Hippocampal formation (tissue), 2 donors: ENCODE measurements at regions not wholly inside any gene's neighbourhood (a gene's known extent, or its start where the extent isn't known, plus 50 kb on each side); places are given as distances from the start of the nearest gene placed in this dataset.

ENCODE experiments used
- DNase-seq, 2 donors: peaks; one replicate each; lab custom pipeline; 2025; lab: John Stamatoyannopoulos, UW

DNA sequence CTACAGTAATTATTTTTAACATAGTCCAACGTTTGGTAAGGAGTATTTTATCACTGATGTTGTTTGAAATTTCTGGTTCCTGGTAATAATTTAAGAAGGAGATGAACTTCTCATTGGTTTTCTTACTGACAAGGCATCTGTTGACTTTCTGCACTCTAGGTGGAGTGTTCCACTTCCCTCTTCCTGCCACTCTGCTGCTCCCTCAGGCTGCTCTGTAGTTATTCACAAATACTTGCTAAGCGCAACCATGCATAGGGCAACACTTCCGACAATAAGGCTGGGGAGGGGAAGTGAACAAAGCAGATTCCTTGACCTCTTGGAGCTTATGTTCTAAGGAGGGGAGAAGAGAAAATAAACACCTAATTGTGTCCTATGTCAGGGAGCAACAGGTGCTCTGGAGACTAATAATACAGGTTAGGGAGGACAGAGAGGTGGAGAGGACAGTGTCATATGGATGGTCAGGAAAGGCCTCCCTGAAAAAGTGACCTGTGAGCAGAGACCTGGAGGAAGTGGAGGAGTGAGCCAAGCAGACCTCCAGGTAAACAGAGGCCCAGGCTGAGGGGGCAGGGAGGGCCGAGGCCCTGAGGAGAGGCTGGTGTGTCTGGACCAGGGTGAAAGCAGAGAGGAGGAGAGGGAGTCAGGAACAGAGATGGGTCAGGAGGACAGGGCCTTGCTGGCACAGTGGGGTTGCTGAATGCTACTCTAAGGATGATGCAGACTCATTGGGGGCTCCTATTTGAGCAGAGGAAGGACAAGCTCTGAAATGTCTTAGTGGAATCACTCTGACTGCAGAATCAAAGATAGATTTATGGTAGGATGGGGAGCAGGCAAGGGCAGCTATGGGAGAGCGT lies 134.8 kb upstream of the SLC24A3 start:
- DNase-seq, result no peak

GRCh38 chr20:19078448-19079373 lies 133.7 kb upstream of the SLC24A3 start:
- DNase-seq, result no peak

DNA sequence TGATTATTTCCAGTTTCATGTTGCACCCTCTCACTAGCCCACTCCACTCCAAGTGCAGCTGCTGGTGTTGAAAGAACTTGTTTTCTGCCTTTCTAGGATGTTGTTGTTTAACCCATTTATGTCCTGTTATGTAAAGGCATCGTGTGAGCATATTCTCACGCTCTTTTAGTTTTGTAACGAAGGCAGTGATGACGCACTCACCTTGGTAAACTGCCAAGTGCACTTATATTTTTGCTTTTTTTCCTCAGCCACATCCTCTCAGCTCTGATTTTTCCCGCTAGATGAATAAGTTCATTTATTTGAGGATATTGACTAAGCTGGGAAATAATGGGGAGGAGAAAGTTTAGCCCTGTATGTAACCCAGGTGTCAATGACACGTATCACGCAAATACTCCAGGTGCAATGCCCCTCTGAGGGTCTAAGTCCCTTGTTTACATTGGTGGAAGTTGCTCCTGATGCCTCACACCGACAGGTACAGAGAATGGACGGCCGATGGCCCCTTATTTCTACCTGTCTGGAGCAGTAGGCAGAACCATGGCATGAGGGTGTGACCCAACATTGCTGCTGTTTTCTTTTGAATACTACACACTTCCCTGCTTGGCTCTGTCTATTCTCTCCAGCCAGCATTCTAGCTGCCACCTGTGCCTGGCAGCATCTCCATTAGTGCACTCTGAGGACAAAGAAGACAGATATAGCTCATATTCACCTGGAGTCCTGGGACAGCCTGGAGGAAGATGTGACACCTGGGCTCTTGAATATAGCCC lies 132.7 kb upstream of the SLC24A3 start:
- no peak for DNase-seq

DNA sequence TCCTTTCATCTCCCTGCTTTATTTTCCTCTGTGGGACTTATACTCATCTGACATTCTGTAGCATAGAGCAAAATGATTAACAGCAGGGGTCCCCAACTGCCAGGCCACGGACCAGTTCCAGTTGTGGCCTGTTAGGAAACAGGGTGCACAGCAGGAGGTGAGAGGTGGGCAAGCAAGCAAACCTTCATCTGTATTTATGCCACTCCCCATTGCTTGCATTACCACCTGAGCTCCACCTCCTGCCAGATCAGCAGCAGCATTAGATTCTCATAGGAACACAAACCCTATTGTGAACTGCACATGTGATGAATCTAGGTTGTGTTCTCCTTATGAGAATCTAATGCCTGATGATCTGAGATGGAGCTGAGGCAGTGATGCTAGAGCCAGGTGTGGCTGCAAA lies 130.5 kb upstream of the SLC24A3 start:
- no peak for DNase-seq

DNA sequence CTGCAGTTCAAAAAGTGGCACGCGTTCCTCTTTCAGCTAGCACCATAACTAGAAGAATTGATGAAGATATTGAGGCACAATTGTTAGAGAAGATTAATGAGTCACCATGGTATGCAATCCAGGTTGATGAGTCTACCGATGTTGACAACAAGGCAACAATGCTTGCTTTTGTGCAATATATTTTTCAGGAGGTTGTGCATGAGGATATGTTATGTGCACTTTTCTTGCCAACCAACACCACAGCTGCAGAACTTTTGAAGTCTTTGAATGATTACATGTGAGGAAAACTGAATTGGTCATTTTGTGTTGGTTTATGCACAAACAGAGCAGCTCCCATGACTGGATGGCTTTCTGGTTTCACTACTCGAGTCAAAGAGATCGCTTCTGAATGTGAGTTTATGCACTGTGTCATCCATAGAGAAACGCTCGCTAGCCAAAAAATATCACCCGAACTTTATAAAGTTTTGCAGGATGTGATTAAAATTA lies 129.3 kb upstream of the SLC24A3 start:
- DNase-seq, result no peak

DNA sequence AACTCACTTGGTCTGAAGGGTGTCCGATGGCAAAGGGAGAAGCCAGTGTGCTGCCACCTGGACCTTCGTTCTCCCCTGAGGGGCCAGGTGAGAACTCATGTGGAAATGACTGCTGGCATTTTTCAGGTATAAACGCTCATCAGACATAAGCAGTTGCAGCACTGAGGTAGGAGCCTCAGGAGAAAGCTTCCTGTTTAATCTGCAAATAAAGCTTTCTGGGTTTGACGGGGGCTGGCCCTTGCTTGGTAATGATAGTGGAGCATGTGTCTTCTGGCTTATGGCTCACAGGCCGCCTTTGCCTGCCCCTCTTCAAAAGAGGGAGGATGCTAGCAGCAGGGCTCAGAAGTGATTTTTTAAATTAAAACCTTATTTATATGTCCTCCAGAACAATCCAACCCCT lies 122.1 kb upstream of the SLC24A3 start:
- no peak for DNase-seq

DNA sequence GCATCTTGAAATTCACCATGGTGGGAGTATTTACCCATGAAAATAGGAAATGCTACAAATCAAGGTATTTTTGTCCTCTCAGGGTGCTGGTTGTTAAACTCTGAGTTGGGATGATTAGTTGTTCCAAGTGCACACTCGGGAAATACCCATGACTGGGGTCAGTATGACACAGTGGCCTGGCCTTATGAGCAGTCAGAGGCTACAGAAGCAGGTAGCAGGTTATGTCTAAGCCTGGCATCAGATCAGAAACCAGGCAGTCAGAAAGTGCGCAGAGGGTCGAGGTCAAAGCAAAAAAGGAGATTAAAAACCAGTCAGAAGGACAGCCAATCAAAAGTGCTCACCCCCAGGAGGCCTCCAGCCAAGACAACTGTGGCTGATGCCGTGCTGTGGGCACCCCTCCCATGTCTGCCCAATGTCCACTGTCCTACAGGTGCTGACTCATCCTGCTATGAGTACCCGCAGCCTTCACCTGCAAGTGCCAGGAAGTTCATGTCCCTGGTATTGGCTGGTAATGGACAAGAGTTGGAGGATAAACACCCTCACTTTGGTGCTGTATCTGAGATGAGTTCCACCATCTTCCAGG lies 117.4 kb upstream of the SLC24A3 start:
- DNase-seq, result no peak

- no peak for DNase-seq
Measured at GRCh38 chr20:19095762-19096161, 116.7 kb upstream of the SLC24A3 start.

DNA sequence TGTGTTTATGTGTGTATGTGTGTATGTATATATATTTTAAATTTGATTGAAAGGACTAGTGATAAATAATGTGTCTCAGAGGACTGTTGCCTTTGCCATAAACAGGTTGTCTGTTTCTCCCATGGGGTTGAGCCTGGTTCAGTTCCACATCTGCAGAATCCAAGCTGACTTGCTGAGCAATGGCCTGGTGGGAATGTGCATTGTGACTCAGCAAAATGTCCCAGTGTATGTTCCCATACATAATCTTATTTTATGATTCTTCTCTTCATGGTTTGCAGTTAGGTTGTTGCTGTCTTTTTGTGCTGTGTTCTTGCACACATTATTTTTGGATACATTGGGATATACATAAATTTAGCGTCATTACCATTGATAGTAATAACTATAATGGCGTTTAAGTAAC lies 115.6 kb upstream of the SLC24A3 start:
- no peak for DNase-seq

DNA sequence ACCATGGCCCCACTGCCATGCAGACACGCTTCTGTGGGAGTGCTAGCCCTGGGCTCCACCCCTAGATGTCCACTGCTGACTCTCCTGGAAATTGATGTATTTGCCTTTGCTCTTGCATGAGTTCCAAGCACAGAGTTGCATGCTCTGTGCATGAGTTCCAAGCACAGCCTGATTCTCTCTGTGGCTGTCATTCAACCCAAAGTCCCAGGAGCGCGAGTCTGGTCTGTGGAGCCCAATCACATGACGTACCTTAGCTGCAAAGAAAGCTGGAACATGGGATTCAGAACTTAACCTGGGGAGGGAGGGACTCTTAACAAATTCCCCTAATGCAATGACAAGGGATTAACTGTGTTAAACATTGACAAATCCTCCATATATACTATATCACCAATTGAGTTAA lies 114.3 kb upstream of the SLC24A3 start:
- no peak for DNase-seq

DNA sequence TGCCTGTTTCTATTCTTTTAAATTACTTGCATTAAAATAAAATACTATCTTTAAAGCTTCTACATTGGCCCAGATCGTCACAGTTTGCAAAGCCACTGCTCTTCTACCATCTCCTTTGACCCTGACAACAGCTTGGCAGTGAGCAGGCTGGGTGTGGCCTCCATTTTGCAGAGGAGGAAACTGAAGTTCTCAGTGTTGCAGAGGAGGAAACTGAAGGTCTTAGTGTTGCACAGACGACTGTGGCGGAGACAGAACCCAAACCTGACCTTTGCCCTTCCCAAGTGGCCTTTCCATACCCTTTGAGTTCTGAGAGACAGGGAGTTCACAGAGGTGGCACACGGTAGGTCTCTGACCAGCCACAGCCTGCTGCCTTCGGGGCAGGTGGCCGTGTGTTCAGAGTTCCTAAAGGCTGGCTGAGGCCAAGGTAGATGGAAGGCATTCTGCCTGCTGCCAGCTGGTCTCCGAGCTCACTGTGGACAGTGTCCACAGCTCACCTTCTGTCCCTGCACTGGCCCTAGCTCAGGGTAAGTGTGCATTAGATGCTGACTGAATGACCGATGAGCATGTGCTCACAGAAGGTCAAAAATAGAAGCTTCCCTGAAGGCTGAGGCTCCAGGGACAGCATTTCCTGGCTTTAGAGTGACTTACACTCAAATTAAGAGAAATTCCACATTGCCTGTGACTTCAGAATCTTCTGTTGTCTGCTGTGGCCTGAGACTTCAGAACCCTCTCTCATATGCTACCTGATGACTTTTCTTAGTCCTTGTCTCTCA lies 113.5 kb upstream of the SLC24A3 start:
- DNase-seq, result no peak

GRCh38 chr20:19099596-19100545 lies 112.6 kb upstream of the SLC24A3 start:
- DNase-seq, result no peak

- no peak for DNase-seq
Measured at GRCh38 chr20:19100975-19101374, 111.5 kb upstream of the SLC24A3 start.

DNA sequence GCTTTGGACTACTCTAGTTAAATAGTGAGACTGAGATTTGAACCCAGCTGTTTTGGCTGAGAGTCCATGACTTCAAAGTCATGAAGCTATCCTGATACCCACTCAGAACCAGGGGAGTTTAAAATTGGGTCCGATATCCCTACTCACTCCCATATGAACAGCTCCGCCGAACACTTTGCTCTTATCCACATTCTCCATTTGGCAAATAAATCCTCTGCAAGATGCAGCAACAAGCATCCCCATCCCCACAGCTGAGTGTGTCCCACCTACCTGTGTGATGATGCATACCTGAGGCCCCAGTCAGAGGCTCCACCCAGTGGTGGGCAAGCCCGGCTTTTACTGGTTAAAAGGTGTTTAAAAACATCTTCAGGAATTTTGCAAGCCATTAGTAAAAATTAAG lies 108.3 kb upstream of the SLC24A3 start:
- DNase-seq, result no peak

GRCh38 chr20:19108155-19108554 lies 104.3 kb upstream of the SLC24A3 start:
- DNase-seq, result no peak

- no peak for DNase-seq
Measured at GRCh38 chr20:19110285-19110684, 102.2 kb upstream of the SLC24A3 start.

GRCh38 chr20:19110881-19111460 lies 101.5 kb upstream of the SLC24A3 start:
- no peak for DNase-seq

- DNase-seq, result no peak
Measured at GRCh38 chr20:19112828-19113227, 99.6 kb upstream of the SLC24A3 start.

DNA sequence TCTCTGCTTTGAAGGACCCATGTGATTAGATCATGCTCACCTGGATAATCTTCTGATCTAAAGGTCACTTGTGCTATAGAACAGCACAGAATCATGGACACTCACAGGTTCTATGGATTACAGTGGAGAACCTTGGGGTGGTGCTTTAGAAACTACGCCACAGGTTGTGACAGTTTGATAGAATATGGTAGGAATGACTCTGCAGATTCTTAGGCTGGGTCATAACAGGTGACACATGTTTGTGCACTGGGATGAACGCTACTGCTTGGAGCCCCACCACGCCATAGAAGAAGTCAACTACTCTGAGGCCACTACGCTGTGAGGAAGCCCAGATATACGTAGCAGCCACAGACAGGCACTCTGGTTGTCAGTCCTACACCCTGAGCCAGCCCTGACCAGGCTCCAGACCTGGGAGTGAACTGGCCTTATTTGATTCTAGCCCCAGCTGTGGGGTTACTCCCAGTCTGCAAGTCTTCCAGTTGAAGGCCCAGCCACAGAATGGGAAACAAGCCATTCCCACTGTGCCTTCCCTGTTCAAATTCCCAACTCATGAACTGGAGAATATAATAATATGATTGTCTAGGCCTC lies 99.0 kb upstream of the SLC24A3 start:
- no peak for DNase-seq
